Glomerular visceral epithelial cell (primary cell): ENCODE measurements at regions not wholly inside any gene's neighbourhood (a gene's known extent, or its start where the extent isn't known, plus 50 kb on each side); places are given as distances from the start of the nearest gene placed in this dataset.
"Not testable (repeated sequence)": the region's sequence is repeated elsewhere in the genome, so short reads cannot be mapped to it uniquely, and the experiment has no call there.

ENCODE experiments used
- DNase-seq: peaks from one replicate; pipeline ENCODE4 v3.0.0-alpha.2; 2016; ENCODE audit errors: extremely low spot score

- no peak for DNase-seq
Observed at GRCh38 chr4:184907216-184907615, 81.4 kb upstream of the ACSL1 start.

DNA sequence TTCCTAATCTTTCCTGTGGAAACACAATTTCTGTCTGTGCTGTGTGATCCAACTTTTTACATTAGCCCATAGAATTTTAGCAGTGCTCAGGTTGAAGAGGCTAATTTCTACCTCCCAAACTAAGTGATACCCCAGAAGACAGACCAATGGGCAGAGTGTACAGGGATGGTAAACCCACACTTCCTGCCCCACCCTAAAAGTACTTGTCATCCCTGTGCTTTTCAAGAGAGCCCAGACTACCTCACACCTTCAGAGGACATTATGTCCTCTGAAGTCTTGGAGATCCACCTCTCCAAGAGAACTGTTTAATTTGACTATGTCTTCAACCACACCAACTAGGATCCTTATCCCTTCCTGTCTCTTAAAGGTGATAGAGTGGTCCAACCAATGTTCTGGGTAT lies 82.0 kb upstream of the ACSL1 start:
- no peak for DNase-seq

GRCh38 chr4:184911310-184911709 lies 85.5 kb upstream of the ACSL1 start:
- DNase-seq = no peak

GRCh38 chr4:184913356-184914143 lies 87.8 kb upstream of the ACSL1 start:
- DNase-seq = no peak

GRCh38 chr4:184918799-184919198 lies 93.0 kb upstream of the ACSL1 start:
- not testable (repeated sequence) for DNase-seq

DNA sequence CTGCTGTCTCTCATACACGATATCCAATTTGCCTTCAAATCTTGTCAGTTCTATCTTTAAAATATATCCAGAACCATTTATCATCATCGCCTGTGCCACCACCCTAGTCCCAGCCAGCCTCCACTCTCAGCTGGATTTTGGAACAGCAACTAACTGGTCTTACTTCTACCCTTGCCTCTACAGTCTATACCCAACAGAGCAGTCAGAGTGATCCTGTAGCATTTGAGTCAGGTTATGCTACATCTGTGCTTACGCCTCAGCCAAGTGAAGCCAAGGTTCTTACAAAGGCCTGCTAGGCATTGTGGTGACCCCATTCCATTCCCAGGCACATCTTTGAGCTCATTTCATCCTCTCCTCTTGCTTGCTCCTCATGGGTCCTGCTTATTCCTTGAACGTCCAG lies 95.7 kb upstream of the ACSL1 start:
- DNase-seq = no peak

- no peak for DNase-seq
Observed at GRCh38 chr4:184922301-184922700, 96.0 kb upstream of the HELT start.

GRCh38 chr4:184924516-184924915 lies 93.8 kb upstream of the HELT start:
- DNase-seq = no peak

GRCh38 chr4:184929476-184929875 lies 88.8 kb upstream of the HELT start:
- DNase-seq = no peak

DNA sequence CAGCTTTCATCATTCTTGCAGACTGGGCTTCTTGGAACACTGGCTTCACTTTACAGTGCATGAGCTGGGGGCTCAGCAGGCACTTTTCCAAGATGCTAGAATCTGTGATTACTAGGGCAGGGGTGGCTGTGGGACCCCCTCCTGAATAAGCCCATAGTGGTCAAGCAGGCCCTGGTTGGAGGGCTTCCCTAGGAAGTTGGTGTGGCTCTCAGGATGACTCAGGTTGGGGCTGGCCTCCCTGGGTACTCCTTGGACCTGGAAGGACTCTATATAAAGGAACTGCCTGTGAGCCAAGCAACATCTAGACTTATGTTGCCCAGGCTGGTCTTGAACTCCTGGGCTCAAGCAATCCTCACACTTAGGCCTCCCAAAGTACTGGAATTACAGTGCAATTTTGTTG lies 88.3 kb upstream of the HELT start:
- DNase-seq = no peak

GRCh38 chr4:184932343-184932742 lies 85.9 kb upstream of the HELT start:
- DNase-seq = no peak

- DNase-seq = no peak
Observed at GRCh38 chr4:184933311-184933710, 85.0 kb upstream of the HELT start.

DNA sequence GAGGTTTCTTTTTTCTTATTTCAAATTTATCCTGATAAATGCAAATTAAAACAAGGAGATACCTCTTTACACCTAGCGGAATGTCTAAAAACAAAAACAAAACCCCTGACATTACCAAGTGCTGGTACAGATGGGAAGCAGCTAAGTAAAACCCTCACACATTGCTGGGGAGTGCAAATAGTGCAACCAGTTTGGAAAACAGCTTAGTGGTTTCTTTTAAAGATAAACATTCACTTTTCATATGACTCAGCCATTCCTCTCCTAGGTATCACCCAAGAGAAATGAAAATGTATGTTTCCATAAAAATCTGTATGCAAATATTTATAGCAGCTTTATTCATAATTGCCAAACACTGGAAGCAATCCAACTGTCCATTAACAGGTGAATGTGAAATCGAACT lies 84.1 kb upstream of the HELT start:
- DNase-seq = no peak

- no peak for DNase-seq
Observed at GRCh38 chr4:184934961-184935360, 83.3 kb upstream of the HELT start.

DNA sequence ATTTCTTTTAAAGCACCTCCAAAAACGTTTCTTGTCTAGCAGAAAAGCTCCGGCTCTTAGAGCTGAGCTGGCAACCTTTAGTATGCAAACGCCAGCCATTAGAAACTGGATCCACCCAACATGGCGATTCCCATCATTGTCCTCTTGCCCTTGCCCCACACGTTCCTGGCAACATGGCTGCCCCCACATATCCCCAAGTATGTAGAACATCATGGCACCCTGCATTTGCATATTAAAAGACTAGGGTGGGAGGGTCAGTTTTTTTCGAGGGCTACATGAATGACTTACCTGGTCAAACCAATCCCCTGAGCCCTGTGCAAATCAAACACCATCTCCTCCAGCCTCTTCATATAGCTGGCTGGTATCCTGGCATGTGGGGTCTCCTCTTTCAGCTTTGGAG lies 82.2 kb upstream of the HELT start:
- DNase-seq = no peak

GRCh38 chr4:184937030-184937710 lies 81.1 kb upstream of the HELT start:
- DNase-seq = no peak

DNA sequence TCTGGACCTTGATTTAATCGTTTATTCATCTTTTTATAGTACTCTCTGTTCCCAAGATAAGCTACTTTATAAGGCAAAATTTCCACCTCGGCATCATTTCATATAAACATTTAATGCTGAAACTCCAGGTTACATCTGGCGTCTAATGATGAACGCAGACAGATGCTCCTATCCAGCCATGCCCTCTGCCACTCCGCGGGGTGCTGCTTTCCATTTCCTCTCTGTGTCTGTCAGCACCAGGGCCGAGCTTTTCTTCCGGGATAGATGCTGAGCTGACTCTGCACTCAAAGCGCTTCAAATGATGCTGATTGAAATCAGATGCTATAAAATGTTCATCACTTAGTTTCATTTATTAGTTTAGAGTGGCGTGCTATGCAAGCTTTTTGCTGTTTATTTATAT lies 80.5 kb upstream of the HELT start:
- no peak for DNase-seq

- no peak for DNase-seq
Observed at GRCh38 chr4:184938871-184939270, 79.4 kb upstream of the HELT start.

- no peak for DNase-seq
Observed at GRCh38 chr4:184939978-184940377, 78.3 kb upstream of the HELT start.

- no peak for DNase-seq
Observed at GRCh38 chr4:184940500-184940899, 77.8 kb upstream of the HELT start.

DNA sequence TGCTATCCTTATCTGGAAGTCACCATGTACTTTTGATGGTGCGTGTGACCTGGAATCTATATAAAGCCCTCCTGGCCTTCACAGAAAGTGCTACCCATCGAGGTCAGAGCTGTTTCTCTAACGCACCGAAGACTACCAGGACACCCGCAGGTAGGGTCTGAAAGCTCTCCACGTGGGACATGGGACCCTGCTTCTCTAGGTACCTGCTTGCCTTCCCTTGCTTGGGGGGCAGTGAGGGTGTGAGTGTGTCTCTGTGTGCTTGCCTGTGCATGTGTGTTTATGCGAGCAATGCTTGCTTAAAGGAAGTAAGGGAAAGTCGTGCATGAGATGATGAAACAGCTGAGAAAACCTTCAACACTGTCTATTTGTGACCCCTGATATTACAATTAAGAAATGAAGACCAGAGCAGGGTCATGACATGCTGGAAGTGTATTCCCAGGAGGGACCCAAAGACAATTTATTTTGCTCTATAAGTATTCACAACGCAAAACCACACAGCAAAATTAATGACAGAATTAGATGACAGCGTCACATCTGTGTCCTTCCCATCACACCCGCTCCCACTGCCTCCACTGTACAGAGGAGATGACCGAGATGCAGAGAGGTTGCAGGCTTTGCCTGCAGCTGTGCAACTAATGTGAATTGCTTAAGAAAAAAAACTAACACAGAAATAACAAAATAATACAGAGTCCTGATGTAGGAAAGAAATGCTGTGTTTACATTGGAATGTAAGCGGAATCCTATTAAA lies 76.4 kb upstream of the HELT start:
- no peak for DNase-seq

- no peak for DNase-seq
Observed at GRCh38 chr4:184942444-184943425, 75.6 kb upstream of the HELT start.
